ENCODE measurements at regions not wholly inside any gene's neighbourhood (a gene's known extent, or its start where the extent isn't known, plus 50 kb on each side); places are given as distances from the start of the nearest gene placed in this dataset.

- no peak for DNase-seq
Observed at GRCh38 chr16:6216836-6217235, 1115.8 kb upstream of the RBFOX1 start.

- no peak for DNase-seq
Observed at GRCh38 chr16:6211644-6212043, 1114.0 kb upstream of the EEF2KMT start.

- no peak for DNase-seq
Observed at GRCh38 chr16:6209355-6209930, 1111.8 kb upstream of the EEF2KMT start.

- no peak for DNase-seq
Observed at GRCh38 chr16:6207580-6207979, 1110.0 kb upstream of the EEF2KMT start.

- DNase-seq, result no peak
Observed at GRCh38 chr16:6207124-6207523, 1109.5 kb upstream of the EEF2KMT start.

- no peak for DNase-seq
Observed at GRCh38 chr16:6206080-6206479, 1108.5 kb upstream of the EEF2KMT start.

GRCh38 chr16:6204945-6205344, 1107.3 kb upstream of the EEF2KMT start:
- no peak for DNase-seq

- DNase-seq, result no peak
Observed at GRCh38 chr16:6200861-6201260, 1103.3 kb upstream of the EEF2KMT start.

- no peak for DNase-seq
Observed at GRCh38 chr16:6200271-6200670, 1102.7 kb upstream of the EEF2KMT start.

- no peak for DNase-seq
Observed at GRCh38 chr16:6195966-6196365, 1098.4 kb upstream of the EEF2KMT start.

GRCh38 chr16:6193718-6194117, 1096.1 kb upstream of the EEF2KMT start:
- DNase-seq, result no peak

- DNase-seq, result no peak
Observed at GRCh38 chr16:6192984-6193383, 1095.4 kb upstream of the EEF2KMT start.

GRCh38 chr16:6192532-6192931, 1094.9 kb upstream of the EEF2KMT start:
- DNase-seq, result no peak

- DNase-seq, result no peak
Observed at GRCh38 chr16:6190776-6191175, 1093.2 kb upstream of the EEF2KMT start.

- DNase-seq, result peak in 6 of 51 donors; percentile 0 to 7 (median 2)
Observed at GRCh38 chr16:6189216-6189615, 1091.6 kb upstream of the EEF2KMT start.

- DNase-seq, result peak in 1 of 51 donors; percentile 11
Observed at GRCh38 chr16:6177616-6178180, 1080.1 kb upstream of the EEF2KMT start.

- DNase-seq, result no peak
Observed at GRCh38 chr16:6170022-6170421, 1072.4 kb upstream of the EEF2KMT start.

- peak in 1 of 51 donors; percentile 12 for DNase-seq
Observed at GRCh38 chr16:6165330-6165979, 1067.9 kb upstream of the EEF2KMT start.

GRCh38 chr16:6160871-6161270, 1063.3 kb upstream of the EEF2KMT start:
- no peak for DNase-seq

GRCh38 chr16:6160303-6160702, 1062.7 kb upstream of the EEF2KMT start:
- DNase-seq, result no peak

- DNase-seq, result no peak
Observed at GRCh38 chr16:6157806-6158205, 1060.2 kb upstream of the EEF2KMT start.

GRCh38 chr16:6155271-6155670, 1057.7 kb upstream of the EEF2KMT start:
- no peak for DNase-seq

GRCh38 chr16:6153901-6154300, 1056.3 kb upstream of the EEF2KMT start:
- DNase-seq, result no peak
